Osteocyte (in vitro differentiated cells): ENCODE measurements at regions not wholly inside any gene's neighbourhood (a gene's known extent, or its start where the extent isn't known, plus 50 kb on each side); places are given as distances from the start of the nearest gene placed in this dataset.

Source experiments
- DNase-seq: peaks from one replicate; pipeline ENCODE4 v3.0.0; 2021; ENCODE audit warnings: mixed read lengths; ENCODE audit not compliant: unreplicated experiment; ENCODE audit errors: extremely low spot score
- H3K27ac Mint-ChIP-seq: one replicate; pipeline ENCODE4 v1.8.0; 2021; ENCODE audit warnings: mild to moderate bottlenecking, mixed read lengths; ENCODE audit not compliant: unreplicated experiment
- H3K27me3 Mint-ChIP-seq: one replicate; pipeline ENCODE4 v1.8.0; 2021; ENCODE audit warnings: mixed read lengths; ENCODE audit not compliant: unreplicated experiment
- H3K36me3 Mint-ChIP-seq: one replicate; pipeline ENCODE4 v1.8.0; 2021; ENCODE audit warnings: mixed read lengths; ENCODE audit not compliant: unreplicated experiment
- H3K4me1 Mint-ChIP-seq: one replicate; pipeline ENCODE4 v1.8.0; 2021; ENCODE audit warnings: mixed read lengths; ENCODE audit not compliant: unreplicated experiment
- H3K4me3 Mint-ChIP-seq: one replicate; pipeline ENCODE4 v1.8.0; 2021; ENCODE audit warnings: mild to moderate bottlenecking, moderate library complexity, mixed read lengths; ENCODE audit not compliant: unreplicated experiment
- H3K9me3 Mint-ChIP-seq: one replicate; pipeline ENCODE4 v1.8.0; 2021; ENCODE audit warnings: mixed read lengths; ENCODE audit not compliant: unreplicated experiment
- CTCF ChIP-seq: fragments of 200-600 bp; sonication (generic); IDR thresholded peaks from 2 replicates; pipeline ENCODE4 v1.5.0; 2021; ENCODE audit warnings: antibody characterized with exemption, mild to moderate bottlenecking, moderate library complexity

- H3K9me3 Mint-ChIP-seq: peaks cover 11% of the 10 kb centered on the region
These were observed 65.3 kb upstream of the MSN start for GRCh38 chrX:65602221-65602560.

GRCh38 chrX:65601530-65602220 is 65.8 kb upstream of the MSN start:
- Mint-ChIP-seq H3K9me3 (peaks cover 11% of the 10 kb centered on the region), H3K4me3 (no peak overlapping the region), H3K4me1 (peaks cover 24% of the 10 kb centered on the region), H3K36me3 (no peaks in the 10 kb centered on the region), H3K27ac (peak overlapping the region; percentile 93), H3K27me3 (no peaks in the 10 kb centered on the region)
- peak; percentile 84 for DNase-seq
- TF ChIP-seq CTCF: no peak

More at GRCh38 chrX:65602221-65602560, 65.3 kb upstream of the MSN start:
- Mint-ChIP-seq H3K4me3 (no peak overlapping the region), H3K36me3 (no peaks in the 10 kb centered on the region), H3K27ac (peak overlapping the region; percentile 93), H3K4me1 (peaks cover 24% of the 10 kb centered on the region), H3K27me3 (no peaks in the 10 kb centered on the region)
- TF ChIP-seq CTCF: no peak
- peak; percentile 8 for DNase-seq

- Mint-ChIP-seq H3K36me3 (no peaks in the 10 kb centered on the region), H3K9me3 (peaks cover 11% of the 10 kb centered on the region), H3K27ac (peak overlapping the region; percentile 93), H3K4me3 (no peak overlapping the region), H3K4me1 (peaks cover 28% of the 10 kb centered on the region), H3K27me3 (no peaks in the 10 kb centered on the region)
- no peak for TF ChIP-seq CTCF
- no peak for DNase-seq
These were observed 66.3 kb upstream of the MSN start for GRCh38 chrX:65601126-65601525.

GRCh38 chrX:65600106-65600505 is 65.5 kb upstream of the LAS1L start:
- no peak overlapping the region for H3K4me3 Mint-ChIP-seq
- no peaks in the 10 kb centered on the region for H3K36me3 Mint-ChIP-seq
- H3K9me3 Mint-ChIP-seq: peaks cover 5% of the 10 kb centered on the region
- peak; percentile 8 for DNase-seq
- H3K27ac Mint-ChIP-seq: no peak overlapping the region
- H3K4me1 Mint-ChIP-seq: peaks cover 36% of the 10 kb centered on the region
- H3K27me3 Mint-ChIP-seq: no peaks in the 10 kb centered on the region
- no peak for TF ChIP-seq CTCF

GRCh38 chrX:65598559-65599147 is 64.1 kb upstream of the LAS1L start:
- peak; percentile 44 for DNase-seq
- H3K4me1 Mint-ChIP-seq: peaks cover 36% of the 10 kb centered on the region
- no peak for TF ChIP-seq CTCF
- no peak overlapping the region for H3K4me3 Mint-ChIP-seq
- no peaks in the 10 kb centered on the region for H3K27me3 Mint-ChIP-seq
- H3K9me3 Mint-ChIP-seq: no peaks in the 10 kb centered on the region
- no peaks in the 10 kb centered on the region for H3K36me3 Mint-ChIP-seq
- no peak overlapping the region for H3K27ac Mint-ChIP-seq
